ENCODE measurements at regions not wholly inside any gene's neighbourhood (a gene's known extent, or its start where the extent isn't known, plus 50 kb on each side); places are given as distances from the start of the nearest gene placed in this dataset.

GRCh38 chr3:107943786-107944523 is 146.9 kb downstream of the CD47 start:
- Histone ChIP-seq H3K9me3 (no peaks in the 10 kb centered on the region), H3K4me3 (no peak overlapping the region), H3K36me3 (no peaks in the 10 kb centered on the region), H3K4me1 (ENCODE audit: insufficient read depth) (peaks cover 4% of the 10 kb centered on the region), H3K27ac (no peak overlapping the region), H3K27me3 (no peaks in the 10 kb centered on the region)
- WGBS, 3 donors = 75 to 79% (median 77%) methylated on average over 5 of the region's 5 CpGs
- no peak for TF ChIP-seq POLR2A (IDR thresholded peaks at IDR 0.05)
- TF ChIP-seq, protein P1, sequence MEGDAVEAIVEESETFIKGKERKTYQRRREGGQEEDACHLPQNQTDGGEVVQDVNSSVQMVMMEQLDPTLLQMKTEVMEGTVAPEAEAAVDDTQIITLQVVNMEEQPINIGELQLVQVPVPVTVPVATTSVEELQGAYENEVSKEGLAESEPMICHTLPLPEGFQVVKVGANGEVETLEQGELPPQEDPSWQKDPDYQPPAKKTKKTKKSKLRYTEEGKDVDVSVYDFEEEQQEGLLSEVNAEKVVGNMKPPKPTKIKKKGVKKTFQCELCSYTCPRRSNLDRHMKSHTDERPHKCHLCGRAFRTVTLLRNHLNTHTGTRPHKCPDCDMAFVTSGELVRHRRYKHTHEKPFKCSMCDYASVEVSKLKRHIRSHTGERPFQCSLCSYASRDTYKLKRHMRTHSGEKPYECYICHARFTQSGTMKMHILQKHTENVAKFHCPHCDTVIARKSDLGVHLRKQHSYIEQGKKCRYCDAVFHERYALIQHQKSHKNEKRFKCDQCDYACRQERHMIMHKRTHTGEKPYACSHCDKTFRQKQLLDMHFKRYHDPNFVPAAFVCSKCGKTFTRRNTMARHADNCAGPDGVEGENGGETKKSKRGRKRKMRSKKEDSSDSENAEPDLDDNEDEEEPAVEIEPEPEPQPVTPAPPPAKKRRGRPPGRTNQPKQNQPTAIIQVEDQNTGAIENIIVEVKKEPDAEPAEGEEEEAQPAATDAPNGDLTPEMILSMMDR (IDR thresholded peaks at IDR 0.05) = no peak
- TF ChIP-seq EP300 (IDR thresholded peaks at IDR 0.05) = no peak
- intact Hi-C loops (cut with DNase I) = no loop called here
- no peak for DNase-seq

GRCh38 chr3:107942951-107943749 is 147.7 kb downstream of the CD47 start:
- Histone ChIP-seq H3K36me3 (no peaks in the 10 kb centered on the region), H3K4me1 (ENCODE audit: insufficient read depth) (peaks cover 4% of the 10 kb centered on the region), H3K9me3 (no peaks in the 10 kb centered on the region), H3K4me3 (no peak overlapping the region), H3K27ac (no peak overlapping the region), H3K27me3 (no peaks in the 10 kb centered on the region)
- no peak for TF ChIP-seq EP300 (IDR thresholded peaks at IDR 0.05)
- TF ChIP-seq, protein P1 (IDR thresholded peaks at IDR 0.05) = no peak
- TF ChIP-seq POLR2A (IDR thresholded peaks at IDR 0.05) = no peak
- intact Hi-C loops (cut with DNase I) = no loop called here
- no peak for DNase-seq
- WGBS, 3 donors = 78 to 97% (median 93%) methylated on average over 5 of the region's 5 CpGs

- H3K4me1 ChIP-seq (ENCODE audit: insufficient read depth) = peaks cover 4% of the 10 kb centered on the region
- H3K27ac ChIP-seq = no peak overlapping the region
- no peak overlapping the region for H3K4me3 ChIP-seq
- no peaks in the 10 kb centered on the region for H3K9me3 ChIP-seq
- TF ChIP-seq EP300 (IDR thresholded peaks at IDR 0.05) = no peak
- TF ChIP-seq, protein P1 (IDR thresholded peaks at IDR 0.05) = no peak
- no peak for TF ChIP-seq POLR2A (IDR thresholded peaks at IDR 0.05)
- DNase-seq = no peak
- intact Hi-C loops (cut with DNase I) = no loop called here
- 79% methylated on average over 6 of the region's 6 CpGs for WGBS, 3 donors
- H3K27me3 ChIP-seq = no peaks in the 10 kb centered on the region
- H3K36me3 ChIP-seq = no peaks in the 10 kb centered on the region
Measured at GRCh38 chr3:107942244-107942643, 148.6 kb downstream of the CD47 start.

GRCh38 chr3:107939691-107940442 is 151.0 kb downstream of the CD47 start:
- TF ChIP-seq POLR2A (IDR thresholded peaks at IDR 0.05) = no peak
- TF ChIP-seq, protein P1 (IDR thresholded peaks at IDR 0.05) = no peak
- TF ChIP-seq EP300 (IDR thresholded peaks at IDR 0.05) = no peak
- 68 to 79% (median 78%) methylated on average over 10 of the region's 10 CpGs for WGBS, 3 donors
- Histone ChIP-seq H3K4me3 (no peak overlapping the region), H3K27ac (no peak overlapping the region), H3K9me3 (no peaks in the 10 kb centered on the region), H3K4me1 (ENCODE audit: insufficient read depth) (peaks cover 2% of the 10 kb centered on the region), H3K36me3 (no peaks in the 10 kb centered on the region), H3K27me3 (no peaks in the 10 kb centered on the region)
- no peak for DNase-seq
- intact Hi-C loops (cut with DNase I) = no loop called here
